ENCODE measurements at regions not wholly inside any gene's neighbourhood (a gene's known extent, or its start where the extent isn't known, plus 50 kb on each side); places are given as distances from the start of the nearest gene placed in this dataset.

DNA sequence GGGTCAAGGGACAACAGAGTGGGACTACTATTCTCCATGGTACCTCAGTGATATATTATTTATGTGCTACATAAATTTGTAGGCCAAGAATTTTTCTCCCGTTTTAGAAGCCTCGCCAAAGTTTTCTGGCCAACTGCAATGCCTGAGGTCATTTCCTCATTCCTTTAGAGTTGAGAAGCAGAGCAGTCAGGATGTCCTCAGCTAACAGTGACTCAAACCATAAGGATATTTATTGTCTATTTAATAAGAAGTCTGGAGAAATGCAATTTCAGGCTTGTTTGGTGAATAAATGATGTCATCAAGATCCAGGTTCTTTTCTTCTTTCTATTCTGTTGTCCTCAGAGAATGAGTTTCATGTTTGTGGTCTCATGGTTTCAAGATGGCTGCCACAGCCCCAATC is 91.0 kb downstream of the ADCYAP1 start:
- Histone ChIP-seq H3K9me3 (ENCODE audit: control insufficient read depth in 1 of 2, insufficient read depth in 1 of 2, low read depth in 1 of 2, low read length in 2 of 2) (no peaks in the 10 kb centered on the region), H3K27me3 (ENCODE audit: insufficient read depth, low read length) (no peaks in the 10 kb centered on the region), H3K36me3 (ENCODE audit: control insufficient read depth in 1 of 2, insufficient read depth in 2 of 2, low read length in 2 of 2) (no peaks in the 10 kb centered on the region), H3K79me2 (ENCODE audit: insufficient read depth, low read length) (no peaks in the 10 kb centered on the region), H3K4me2 (ENCODE audit: low read length) (no peak overlapping the region), H3K9ac (ENCODE audit: low read length) (no peak overlapping the region), H3K9me2 (ENCODE audit: insufficient read depth) (no peaks in the 10 kb centered on the region), H3K4me1 (ENCODE audit: control insufficient read depth in 1 of 2, insufficient read depth in 2 of 2, low read length in 2 of 2) (no peaks in the 10 kb centered on the region), H2AFZ (ENCODE audit: low read depth, low read length, poor library complexity, severe bottlenecking) (no peak overlapping the region), H4K20me1 (ENCODE audit: insufficient read depth) (no peaks in the 10 kb centered on the region), H3K27ac (ENCODE audit: low read depth, low read length) (no peak overlapping the region), H3K4me3 (replicated peaks in 1 of 2; ENCODE audit: low read depth in 1 of 2, low read length in 2 of 2) (no peak overlapping the region)
- no peak for ATAC-seq
- ChIA-PET CTCF (no interaction called here), RAD21 (ENCODE audit: low non-redundant PET in 1 of 2, low total read pairs in 2 of 2, uncharacterized antibody in 2 of 2, unreplicated experiment in 2 of 2) (no interaction called here), POLR2A (no interaction called here)
- no TSS peak for BruUV-seq (replicated peaks)
- no peak for DNase-seq (ENCODE audit: low read depth, low spot score)
- intact Hi-C loops (cut with micrococcal nuclease), result no loop called here
- TF ChIP-seq SIN3A (IDR thresholded peaks at IDR 0.05; ENCODE audit: low read depth) (no peak), POLR2A (IDR thresholded peaks at IDR 0.05; ENCODE audit: borderline replicate concordance, extremely low read depth, insufficient read depth, insufficient read length) (no peak), EZH2 (IDR thresholded peaks at IDR 0.05) (no peak), ZNF274 (IDR thresholded peaks at IDR 0.05; ENCODE audit: low read depth, low read length) (no peak), RAD21 (IDR thresholded peaks at IDR 0.05; ENCODE audit: low read depth) (no peak)
- TF ChIP-seq, protein P1, sequence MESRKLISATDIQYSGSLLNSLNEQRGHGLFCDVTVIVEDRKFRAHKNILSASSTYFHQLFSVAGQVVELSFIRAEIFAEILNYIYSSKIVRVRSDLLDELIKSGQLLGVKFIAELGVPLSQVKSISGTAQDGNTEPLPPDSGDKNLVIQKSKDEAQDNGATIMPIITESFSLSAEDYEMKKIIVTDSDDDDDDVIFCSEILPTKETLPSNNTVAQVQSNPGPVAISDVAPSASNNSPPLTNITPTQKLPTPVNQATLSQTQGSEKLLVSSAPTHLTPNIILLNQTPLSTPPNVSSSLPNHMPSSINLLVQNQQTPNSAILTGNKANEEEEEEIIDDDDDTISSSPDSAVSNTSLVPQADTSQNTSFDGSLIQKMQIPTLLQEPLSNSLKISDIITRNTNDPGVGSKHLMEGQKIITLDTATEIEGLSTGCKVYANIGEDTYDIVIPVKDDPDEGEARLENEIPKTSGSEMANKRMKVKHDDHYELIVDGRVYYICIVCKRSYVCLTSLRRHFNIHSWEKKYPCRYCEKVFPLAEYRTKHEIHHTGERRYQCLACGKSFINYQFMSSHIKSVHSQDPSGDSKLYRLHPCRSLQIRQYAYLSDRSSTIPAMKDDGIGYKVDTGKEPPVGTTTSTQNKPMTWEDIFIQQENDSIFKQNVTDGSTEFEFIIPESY (IDR thresholded peaks at IDR 0.05; ENCODE audit: extremely low read depth, insufficient replicate concordance, low read length), result no peak

DNA sequence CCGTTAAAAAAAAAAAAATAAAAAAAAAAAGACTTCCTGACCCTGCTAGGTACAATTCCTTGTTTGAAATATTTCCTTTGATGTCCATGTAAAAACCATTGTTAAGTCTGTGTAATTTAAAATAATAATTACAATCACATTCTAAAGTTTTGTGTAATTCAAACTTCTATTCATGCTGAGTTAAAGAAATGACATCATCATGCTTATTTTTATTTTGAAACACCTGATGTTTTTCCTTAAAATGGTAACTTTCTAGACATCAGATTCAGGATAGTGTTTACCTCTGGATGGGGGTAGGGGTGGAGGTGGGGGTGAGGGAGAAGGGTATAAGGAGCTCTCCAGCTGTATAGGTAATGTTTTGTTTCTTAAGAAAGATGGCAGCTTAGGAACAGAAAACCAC is 92.8 kb downstream of the ADCYAP1 start:
- no peaks in the 10 kb centered on the region for H3K79me2 ChIP-seq (ENCODE audit: insufficient read depth, low read length)
- no peaks in the 10 kb centered on the region for H4K20me1 ChIP-seq (ENCODE audit: insufficient read depth)
- RAD21 ChIA-PET (ENCODE audit: low non-redundant PET in 1 of 2, low total read pairs in 2 of 2, uncharacterized antibody in 2 of 2, unreplicated experiment in 2 of 2), result no interaction called here
- no peak for DNase-seq (ENCODE audit: low read depth, low spot score)
- no peaks in the 10 kb centered on the region for H3K27me3 ChIP-seq (ENCODE audit: insufficient read depth, low read length)
- CTCF ChIA-PET, result no interaction called here
- ATAC-seq, result no peak
- H3K4me2 ChIP-seq (ENCODE audit: low read length), result no peak overlapping the region
- no peak overlapping the region for H3K9ac ChIP-seq (ENCODE audit: low read length)
- no peak overlapping the region for H2AFZ ChIP-seq (ENCODE audit: low read depth, low read length, poor library complexity, severe bottlenecking)
- TF ChIP-seq SIN3A (IDR thresholded peaks at IDR 0.05; ENCODE audit: low read depth) (no peak), EZH2phosphoT487 (IDR thresholded peaks at IDR 0.05; ENCODE audit: borderline replicate concordance) (no peak), SRF (IDR thresholded peaks at IDR 0.05; ENCODE audit: low read depth) (no peak), JUND (IDR thresholded peaks at IDR 0.05) (no peak), ZFX (IDR thresholded peaks at IDR 0.05) (no peak)
- TF ChIP-seq, protein P2, sequence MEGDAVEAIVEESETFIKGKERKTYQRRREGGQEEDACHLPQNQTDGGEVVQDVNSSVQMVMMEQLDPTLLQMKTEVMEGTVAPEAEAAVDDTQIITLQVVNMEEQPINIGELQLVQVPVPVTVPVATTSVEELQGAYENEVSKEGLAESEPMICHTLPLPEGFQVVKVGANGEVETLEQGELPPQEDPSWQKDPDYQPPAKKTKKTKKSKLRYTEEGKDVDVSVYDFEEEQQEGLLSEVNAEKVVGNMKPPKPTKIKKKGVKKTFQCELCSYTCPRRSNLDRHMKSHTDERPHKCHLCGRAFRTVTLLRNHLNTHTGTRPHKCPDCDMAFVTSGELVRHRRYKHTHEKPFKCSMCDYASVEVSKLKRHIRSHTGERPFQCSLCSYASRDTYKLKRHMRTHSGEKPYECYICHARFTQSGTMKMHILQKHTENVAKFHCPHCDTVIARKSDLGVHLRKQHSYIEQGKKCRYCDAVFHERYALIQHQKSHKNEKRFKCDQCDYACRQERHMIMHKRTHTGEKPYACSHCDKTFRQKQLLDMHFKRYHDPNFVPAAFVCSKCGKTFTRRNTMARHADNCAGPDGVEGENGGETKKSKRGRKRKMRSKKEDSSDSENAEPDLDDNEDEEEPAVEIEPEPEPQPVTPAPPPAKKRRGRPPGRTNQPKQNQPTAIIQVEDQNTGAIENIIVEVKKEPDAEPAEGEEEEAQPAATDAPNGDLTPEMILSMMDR (IDR thresholded peaks at IDR 0.05 in 2 of 3, conservative IDR thresholded peaks at IDR 0.05 in 1 of 3; ENCODE audit: borderline replicate concordance in 1 of 3, insufficient read depth in 1 of 3, low read depth in 2 of 3, low read length in 2 of 3), result no peak
- no peaks in the 10 kb centered on the region for H3K9me3 ChIP-seq (ENCODE audit: control insufficient read depth in 1 of 2, insufficient read depth in 1 of 2, low read depth in 1 of 2, low read length in 2 of 2)
- H3K4me1 ChIP-seq (ENCODE audit: control insufficient read depth in 1 of 2, insufficient read depth in 2 of 2, low read length in 2 of 2), result no peaks in the 10 kb centered on the region
- no peak overlapping the region for H3K27ac ChIP-seq (ENCODE audit: low read depth, low read length)
- no peak overlapping the region for H3K4me3 ChIP-seq (replicated peaks in 1 of 2; ENCODE audit: low read depth in 1 of 2, low read length in 2 of 2)
- no peaks in the 10 kb centered on the region for H3K9me2 ChIP-seq (ENCODE audit: insufficient read depth)
- no peaks in the 10 kb centered on the region for H3K36me3 ChIP-seq (ENCODE audit: control insufficient read depth in 1 of 2, insufficient read depth in 2 of 2, low read length in 2 of 2)
- no TSS peak for BruUV-seq (replicated peaks)
- intact Hi-C loops (cut with micrococcal nuclease), result no loop called here
- POLR2A ChIA-PET, result no interaction called here
